ENCODE measurements at regions not wholly inside any gene's neighbourhood (a gene's known extent, or its start where the extent isn't known, plus 50 kb on each side); places are given as distances from the start of the nearest gene placed in this dataset.
A peak's percentile ranks its signal among the peaks of the same experiment; 100 is the strongest.

- H3K27ac ChIP-seq (ENCODE audit: low read depth in 1 of 2, low read length in 1 of 2), result no peak overlapping the region
- H3K9me3 ChIP-seq (ENCODE audit: control insufficient read depth in 2 of 2, insufficient read depth in 1 of 2, low read length in 1 of 2), result no peaks in the 10 kb centered on the region
- no peak overlapping the region for H3K4me3 ChIP-seq (ENCODE audit: low read length in 2 of 2)
- no peak for DNase-seq (ENCODE audit: low read depth in 6 of 9, low spot score in 9 of 9)
- H3K36me3 ChIP-seq (ENCODE audit: control insufficient read depth in 2 of 2, insufficient read depth in 2 of 2, low read length in 1 of 2), result no peaks in the 10 kb centered on the region
- no peaks in the 10 kb centered on the region for H3K4me1 ChIP-seq (ENCODE audit: control insufficient read depth in 2 of 2, insufficient read depth in 2 of 2, low read length in 2 of 2)
- no peaks in the 10 kb centered on the region for H3K27me3 ChIP-seq (ENCODE audit: control insufficient read depth in 2 of 2, insufficient read depth in 1 of 2, low read length in 1 of 2)
Measured at GRCh38 chr3:87810452-87811016, 248.3 kb downstream of the CGGBP1 start.

GRCh38 chr3:87805670-87806069, 253.1 kb downstream of the CGGBP1 start:
- Histone ChIP-seq H3K4me1 (ENCODE audit: control insufficient read depth in 2 of 2, insufficient read depth in 2 of 2, low read length in 2 of 2) (peaks cover 0 to 4% of the 10 kb centered on the region in 2 donors), H3K27ac (ENCODE audit: low read depth in 1 of 2, low read length in 1 of 2) (no peak overlapping the region), H3K9me3 (ENCODE audit: control insufficient read depth in 2 of 2, insufficient read depth in 1 of 2, low read length in 1 of 2) (no peaks in the 10 kb centered on the region), H3K4me3 (ENCODE audit: low read length in 2 of 2) (no peak overlapping the region), H3K36me3 (ENCODE audit: control insufficient read depth in 2 of 2, insufficient read depth in 2 of 2, low read length in 1 of 2) (no peaks in the 10 kb centered on the region), H3K27me3 (ENCODE audit: control insufficient read depth in 2 of 2, insufficient read depth in 1 of 2, low read length in 1 of 2) (no peaks in the 10 kb centered on the region)
- DNase-seq (ENCODE audit: low read depth in 6 of 9, low spot score in 9 of 9), result no peak
- WGBS, result 57% methylated on average over 5 of the region's 5 CpGs

GRCh38 chr3:87801409-87801808, 257.4 kb downstream of the CGGBP1 start:
- Histone ChIP-seq H3K36me3 (ENCODE audit: control insufficient read depth in 2 of 2, insufficient read depth in 2 of 2, low read length in 1 of 2) (no peaks in the 10 kb centered on the region), H3K27ac (ENCODE audit: low read depth in 1 of 2, low read length in 1 of 2) (no peak overlapping the region), H3K4me1 (ENCODE audit: control insufficient read depth in 2 of 2, insufficient read depth in 2 of 2, low read length in 2 of 2) (peaks cover 4% of the 10 kb centered on the region in 2 donors), H3K4me3 (ENCODE audit: low read length in 2 of 2) (no peak overlapping the region), H3K9me3 (ENCODE audit: control insufficient read depth in 2 of 2, insufficient read depth in 1 of 2, low read length in 1 of 2) (no peaks in the 10 kb centered on the region), H3K27me3 (ENCODE audit: control insufficient read depth in 2 of 2, insufficient read depth in 1 of 2, low read length in 1 of 2) (no peaks in the 10 kb centered on the region)
- no peak for DNase-seq (ENCODE audit: low read depth in 6 of 9, low spot score in 9 of 9)
- WGBS, result 23% methylated on average over 5 of the region's 5 CpGs

DNA sequence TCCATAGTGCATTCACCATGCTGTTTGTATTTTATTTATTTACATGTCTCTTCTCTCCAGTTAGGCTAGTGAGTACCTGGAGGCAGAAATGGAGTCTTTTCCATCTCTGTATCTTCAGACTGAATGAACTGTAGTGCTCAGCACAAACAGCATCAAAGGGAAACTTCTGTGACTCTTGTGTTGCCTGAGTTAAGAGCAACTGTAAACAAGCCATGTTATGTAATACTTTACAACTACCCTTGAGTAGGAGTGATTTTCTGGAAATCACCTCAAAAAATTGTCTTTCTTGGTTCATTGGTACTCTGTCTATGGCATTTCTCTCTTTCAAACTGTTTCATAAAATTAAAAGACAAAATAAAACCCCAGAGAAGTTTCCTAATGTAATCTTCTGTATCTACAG, 258.3 kb downstream of the CGGBP1 start:
- Histone ChIP-seq H3K27ac (ENCODE audit: low read depth in 1 of 2, low read length in 1 of 2) (no peak overlapping the region), H3K4me1 (ENCODE audit: control insufficient read depth in 2 of 2, insufficient read depth in 2 of 2, low read length in 2 of 2) (peaks cover 4 to 9% of the 10 kb centered on the region in 2 donors), H3K36me3 (ENCODE audit: control insufficient read depth in 2 of 2, insufficient read depth in 2 of 2, low read length in 1 of 2) (no peaks in the 10 kb centered on the region), H3K4me3 (ENCODE audit: low read length in 2 of 2) (no peak overlapping the region), H3K27me3 (ENCODE audit: control insufficient read depth in 2 of 2, insufficient read depth in 1 of 2, low read length in 1 of 2) (no peaks in the 10 kb centered on the region), H3K9me3 (ENCODE audit: control insufficient read depth in 2 of 2, insufficient read depth in 1 of 2, low read length in 1 of 2) (no peaks in the 10 kb centered on the region)
- peak in 3 of 9 donors; percentile 15 to 42 (median 26) for DNase-seq (ENCODE audit: low read depth in 6 of 9, low spot score in 9 of 9)

GRCh38 chr3:87798567-87798947, 260.2 kb downstream of the CGGBP1 start:
- H3K36me3 ChIP-seq (ENCODE audit: control insufficient read depth in 2 of 2, insufficient read depth in 2 of 2, low read length in 1 of 2), result no peaks in the 10 kb centered on the region
- H3K4me1 ChIP-seq (ENCODE audit: control insufficient read depth in 2 of 2, insufficient read depth in 2 of 2, low read length in 2 of 2), result peaks cover 4 to 9% of the 10 kb centered on the region in 2 donors
- DNase-seq (ENCODE audit: low read depth in 6 of 9, low spot score in 9 of 9), result no peak
- H3K4me3 ChIP-seq (ENCODE audit: low read length in 2 of 2), result no peak overlapping the region
- H3K27me3 ChIP-seq (ENCODE audit: control insufficient read depth in 2 of 2, insufficient read depth in 1 of 2, low read length in 1 of 2), result peaks cover 0 to under 1% of the 10 kb centered on the region in 2 donors
- no peaks in the 10 kb centered on the region for H3K9me3 ChIP-seq (ENCODE audit: control insufficient read depth in 2 of 2, insufficient read depth in 1 of 2, low read length in 1 of 2)
- 83% methylated on average over 4 of the region's 4 CpGs for WGBS
- H3K27ac ChIP-seq (ENCODE audit: low read depth in 1 of 2, low read length in 1 of 2), result no peak overlapping the region

DNA sequence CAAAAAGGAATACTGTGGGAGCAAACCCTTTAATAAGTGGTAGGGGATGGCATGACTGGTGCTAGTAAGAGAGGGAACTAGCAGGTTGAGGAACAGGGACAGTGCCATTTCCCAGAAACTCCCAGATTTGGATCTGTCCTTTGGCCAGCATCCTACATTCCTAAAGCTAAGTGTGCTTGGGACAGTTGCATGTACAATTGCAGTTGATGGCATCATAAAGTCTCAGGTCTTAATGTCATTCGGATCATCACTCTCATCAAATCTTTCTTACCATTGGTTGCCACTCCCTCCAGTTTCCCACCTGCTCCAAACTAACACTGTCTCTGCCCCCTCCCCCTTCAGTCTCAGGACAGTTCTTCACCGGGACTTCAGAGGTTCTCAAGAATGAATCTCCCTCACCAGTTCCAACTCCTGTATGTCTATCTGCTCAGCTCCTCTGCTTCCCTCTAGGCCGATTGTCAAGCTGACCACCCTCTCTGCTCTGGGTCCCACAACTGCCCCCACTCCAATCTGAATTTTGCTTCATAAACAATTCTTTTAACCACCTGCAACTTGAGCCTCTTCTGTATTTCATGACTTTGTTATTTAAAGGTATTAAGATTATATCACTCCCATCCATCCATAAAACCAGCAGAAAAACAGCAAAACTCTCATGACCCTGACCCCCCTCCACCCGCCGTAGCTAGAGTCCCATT, 260.8 kb downstream of the CGGBP1 start:
- peaks cover 0 to 6% of the 10 kb centered on the region in 2 donors for H3K27me3 ChIP-seq (ENCODE audit: control insufficient read depth in 2 of 2, insufficient read depth in 1 of 2, low read length in 1 of 2)
- H3K4me1 ChIP-seq (ENCODE audit: control insufficient read depth in 2 of 2, insufficient read depth in 2 of 2, low read length in 2 of 2), result peaks cover 8 to 9% of the 10 kb centered on the region in 2 donors
- no peak overlapping the region for H3K27ac ChIP-seq (ENCODE audit: low read depth in 1 of 2, low read length in 1 of 2)
- no peaks in the 10 kb centered on the region for H3K36me3 ChIP-seq (ENCODE audit: control insufficient read depth in 2 of 2, insufficient read depth in 2 of 2, low read length in 1 of 2)
- no peaks in the 10 kb centered on the region for H3K9me3 ChIP-seq (ENCODE audit: control insufficient read depth in 2 of 2, insufficient read depth in 1 of 2, low read length in 1 of 2)
- WGBS, result 86% methylated on average over 5 of the region's 5 CpGs
- no peak overlapping the region for H3K4me3 ChIP-seq (ENCODE audit: low read length in 2 of 2)
- DNase-seq (ENCODE audit: low read depth in 6 of 9, low spot score in 9 of 9), result no peak

DNA sequence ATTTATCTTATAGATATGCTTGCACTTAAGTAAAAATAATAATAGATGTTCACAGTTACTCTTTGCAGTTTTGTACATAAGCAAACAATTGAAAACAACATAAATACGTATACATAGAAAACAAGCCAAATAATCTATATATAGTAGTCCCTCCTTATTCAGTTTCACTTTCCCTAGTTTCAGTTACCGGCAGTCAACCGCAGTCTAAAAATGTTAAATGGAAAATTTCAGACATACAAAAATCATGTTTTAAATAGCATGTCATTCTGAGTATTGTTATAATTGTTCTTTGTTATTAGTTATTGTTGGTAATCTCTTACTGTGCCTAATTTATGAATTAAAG, 262.0 kb downstream of the CGGBP1 start:
- 5% methylated on average over 3 of the region's 3 CpGs for WGBS
- Histone ChIP-seq H3K27ac (ENCODE audit: low read depth in 1 of 2, low read length in 1 of 2) (no peak overlapping the region), H3K4me1 (ENCODE audit: control insufficient read depth in 2 of 2, insufficient read depth in 2 of 2, low read length in 2 of 2) (peaks cover 10 to 14% of the 10 kb centered on the region in 2 donors), H3K9me3 (ENCODE audit: control insufficient read depth in 2 of 2, insufficient read depth in 1 of 2, low read length in 1 of 2) (no peaks in the 10 kb centered on the region), H3K27me3 (ENCODE audit: control insufficient read depth in 2 of 2, insufficient read depth in 1 of 2, low read length in 1 of 2) (peaks cover 0 to 17% of the 10 kb centered on the region in 2 donors), H3K4me3 (ENCODE audit: low read length in 2 of 2) (peak overlapping the region in 1 of 2 donors; percentile 7), H3K36me3 (ENCODE audit: control insufficient read depth in 2 of 2, insufficient read depth in 2 of 2, low read length in 1 of 2) (no peaks in the 10 kb centered on the region)
- peak in 1 of 9 donors; percentile 6 for DNase-seq (ENCODE audit: low read depth in 6 of 9, low spot score in 9 of 9)

GRCh38 chr3:87796137-87796842, 262.5 kb downstream of the CGGBP1 start:
- Histone ChIP-seq H3K27me3 (ENCODE audit: control insufficient read depth in 2 of 2, insufficient read depth in 1 of 2, low read length in 1 of 2) (peaks cover 0 to 17% of the 10 kb centered on the region in 2 donors), H3K4me1 (ENCODE audit: control insufficient read depth in 2 of 2, insufficient read depth in 2 of 2, low read length in 2 of 2) (peaks cover 11 to 12% of the 10 kb centered on the region in 2 donors), H3K4me3 (ENCODE audit: low read length in 2 of 2) (peak overlapping the region in 1 of 2 donors; percentile 7), H3K36me3 (ENCODE audit: control insufficient read depth in 2 of 2, insufficient read depth in 2 of 2, low read length in 1 of 2) (no peaks in the 10 kb centered on the region), H3K9me3 (ENCODE audit: control insufficient read depth in 2 of 2, insufficient read depth in 1 of 2, low read length in 1 of 2) (no peaks in the 10 kb centered on the region), H3K27ac (ENCODE audit: low read depth in 1 of 2, low read length in 1 of 2) (no peak overlapping the region)
- DNase-seq (ENCODE audit: low read depth in 6 of 9, low spot score in 9 of 9), result no peak
- WGBS, result 19% methylated on average over 2 of the region's 2 CpGs

GRCh38 chr3:87795701-87796100, 263.1 kb downstream of the CGGBP1 start:
- no peak for DNase-seq (ENCODE audit: low read depth in 6 of 9, low spot score in 9 of 9)
- WGBS, result 14% methylated on average over 1 of the region's 1 CpG
- peaks cover 0 to 17% of the 10 kb centered on the region in 2 donors for H3K27me3 ChIP-seq (ENCODE audit: control insufficient read depth in 2 of 2, insufficient read depth in 1 of 2, low read length in 1 of 2)
- H3K4me3 ChIP-seq (ENCODE audit: low read length in 2 of 2), result no peak overlapping the region
- no peaks in the 10 kb centered on the region for H3K9me3 ChIP-seq (ENCODE audit: control insufficient read depth in 2 of 2, insufficient read depth in 1 of 2, low read length in 1 of 2)
- no peaks in the 10 kb centered on the region for H3K36me3 ChIP-seq (ENCODE audit: control insufficient read depth in 2 of 2, insufficient read depth in 2 of 2, low read length in 1 of 2)
- H3K4me1 ChIP-seq (ENCODE audit: control insufficient read depth in 2 of 2, insufficient read depth in 2 of 2, low read length in 2 of 2), result peaks cover 11 to 12% of the 10 kb centered on the region in 2 donors
- H3K27ac ChIP-seq (ENCODE audit: low read depth in 1 of 2, low read length in 1 of 2), result no peak overlapping the region

All from thymus (tissue), 11 donors.